ENCODE measurements at regions not wholly inside any gene's neighbourhood (a gene's known extent, or its start where the extent isn't known, plus 50 kb on each side); places are given as distances from the start of the nearest gene placed in this dataset.

DNA sequence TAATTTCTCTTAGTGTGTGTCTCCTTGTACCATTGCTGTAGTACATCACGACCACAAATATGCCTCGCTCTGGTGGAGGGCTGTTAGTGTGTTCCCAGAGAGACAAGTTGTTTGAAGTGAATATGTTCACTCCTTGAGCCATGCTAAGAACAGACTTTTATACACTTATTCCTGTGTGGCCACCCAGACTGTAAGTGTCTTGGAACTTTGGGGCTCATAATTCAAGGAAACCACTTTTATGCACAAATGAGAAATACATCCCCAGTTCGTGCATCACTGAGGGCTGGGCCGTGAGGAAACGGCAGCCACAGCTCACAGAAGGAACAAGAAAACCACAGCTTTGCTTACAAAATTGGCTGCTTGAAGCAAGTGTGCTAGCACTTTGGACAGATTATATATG lies 362.2 kb upstream of the DDHD1 start:
- TF ChIP-seq, protein P1, sequence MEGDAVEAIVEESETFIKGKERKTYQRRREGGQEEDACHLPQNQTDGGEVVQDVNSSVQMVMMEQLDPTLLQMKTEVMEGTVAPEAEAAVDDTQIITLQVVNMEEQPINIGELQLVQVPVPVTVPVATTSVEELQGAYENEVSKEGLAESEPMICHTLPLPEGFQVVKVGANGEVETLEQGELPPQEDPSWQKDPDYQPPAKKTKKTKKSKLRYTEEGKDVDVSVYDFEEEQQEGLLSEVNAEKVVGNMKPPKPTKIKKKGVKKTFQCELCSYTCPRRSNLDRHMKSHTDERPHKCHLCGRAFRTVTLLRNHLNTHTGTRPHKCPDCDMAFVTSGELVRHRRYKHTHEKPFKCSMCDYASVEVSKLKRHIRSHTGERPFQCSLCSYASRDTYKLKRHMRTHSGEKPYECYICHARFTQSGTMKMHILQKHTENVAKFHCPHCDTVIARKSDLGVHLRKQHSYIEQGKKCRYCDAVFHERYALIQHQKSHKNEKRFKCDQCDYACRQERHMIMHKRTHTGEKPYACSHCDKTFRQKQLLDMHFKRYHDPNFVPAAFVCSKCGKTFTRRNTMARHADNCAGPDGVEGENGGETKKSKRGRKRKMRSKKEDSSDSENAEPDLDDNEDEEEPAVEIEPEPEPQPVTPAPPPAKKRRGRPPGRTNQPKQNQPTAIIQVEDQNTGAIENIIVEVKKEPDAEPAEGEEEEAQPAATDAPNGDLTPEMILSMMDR (conservative IDR thresholded peaks at IDR 0.05): no peak
- no peak for TF ChIP-seq EZH2 (IDR thresholded peaks at IDR 0.05; ENCODE audit: low read depth)
